WTC11 (cell line): ENCODE measurements at regions not wholly inside any gene's neighbourhood (a gene's known extent, or its start where the extent isn't known, plus 50 kb on each side); places are given as distances from the start of the nearest gene placed in this dataset.

Experiments used
- ATAC-seq: fragments of 200-7000 bp; cut with Tn5 transposase; 2 replicates; pipeline ENCODE4 v1.10.0; 2021; ENCODE audit warnings: mild to moderate bottlenecking, moderate library complexity
- CTCF ChIA-PET: fragments of 300-600 bp; sonication (Branson Sonifier 250); formaldehyde crosslinking; loops from one replicate; lab custom pipeline; 2021; ENCODE audit warnings: antibody characterized with exemption; lab: Charles Lee
- POLR2A ChIA-PET: fragments of 350-600 bp; sonication (Branson Sonifier 250); formaldehyde crosslinking; loops from one replicate; lab custom pipeline; 2021; ENCODE audit warnings: antibody characterized with exemption; lab: Charles Lee
- DNase-seq: peaks from one replicate; pipeline ENCODE4 v3.0.0; 2021; ENCODE audit warnings: low spot score
- H3K27ac Mint-ChIP-seq: 2 replicates; pipeline ENCODE4 v1.8.0; 2021; ENCODE audit warnings: mixed read lengths
- H3K27me3 Mint-ChIP-seq: 2 replicates; pipeline ENCODE4 v1.8.0; 2021; ENCODE audit warnings: low read depth, mild to moderate bottlenecking, moderate library complexity, mixed read lengths
- H3K36me3 Mint-ChIP-seq: 2 replicates; pipeline ENCODE4 v1.8.0; 2021; ENCODE audit warnings: mixed read lengths
- H3K4me1 Mint-ChIP-seq: 2 replicates; pipeline ENCODE4 v1.8.0; 2022; ENCODE audit warnings: mixed read lengths
- H3K4me3 Mint-ChIP-seq: 2 replicates; pipeline ENCODE4 v1.8.0; 2021; ENCODE audit warnings: mild to moderate bottlenecking, moderate library complexity, mixed read lengths
- H3K9me3 Mint-ChIP-seq: 2 replicates; pipeline ENCODE4 v1.8.0; 2021; ENCODE audit warnings: mixed read lengths
- ATF1 ChIP-seq: sonication (generic); formaldehyde crosslinking; IDR thresholded peaks from 2 replicates; pipeline ENCODE4 v1.8.1; 2023; ENCODE audit warnings: mild to moderate bottlenecking, moderate library complexity, missing genetic modification reagents
- ELF4 ChIP-seq: sonication (generic); formaldehyde crosslinking; IDR thresholded peaks from 2 replicates; pipeline ENCODE4 v1.8.1; 2022; ENCODE audit warnings: low read depth, mild to moderate bottlenecking, moderate library complexity, missing genetic modification reagents
- ETV6 ChIP-seq: sonication (generic); formaldehyde crosslinking; IDR thresholded peaks from 2 replicates; pipeline ENCODE4 v1.8.1; 2022; ENCODE audit warnings: mild to moderate bottlenecking, missing genetic modification reagents
- JAZF1 ChIP-seq: fragments of 250-450 bp; sonication (Bioruptor Pico); IDR thresholded peaks from 2 replicates; pipeline ENCODE4 v1.9.0; 2021; ENCODE audit warnings: moderate library complexity, mild to moderate bottlenecking, inconsistent platforms
- MYBL2 ChIP-seq: sonication (generic); formaldehyde crosslinking; IDR thresholded peaks from 2 replicates; pipeline ENCODE4 v1.8.1; 2023; ENCODE audit warnings: mild to moderate bottlenecking, moderate library complexity, missing genetic modification reagents
- NFE2L1 ChIP-seq: sonication (generic); formaldehyde crosslinking; IDR thresholded peaks from 2 replicates; pipeline ENCODE4 v1.8.1; 2023; ENCODE audit warnings: missing genetic modification reagents
- RELA ChIP-seq: sonication (generic); formaldehyde crosslinking; IDR thresholded peaks from 2 replicates; pipeline ENCODE4 v1.8.1; 2022; ENCODE audit warnings: missing genetic modification reagents, mild to moderate bottlenecking, borderline replicate concordance
- SOX15 ChIP-seq: fragments of 250-450 bp; sonication (Bioruptor Pico); IDR thresholded peaks from 2 replicates; pipeline ENCODE4 v1.9.0; 2021; ENCODE audit warnings: mild to moderate bottlenecking
- TEAD1 ChIP-seq: sonication (generic); formaldehyde crosslinking; IDR thresholded peaks from 2 replicates; pipeline ENCODE4 v1.8.0; 2022; ENCODE audit warnings: mild to moderate bottlenecking, missing genetic modification reagents
- TEAD4 ChIP-seq: sonication (generic); formaldehyde crosslinking; IDR thresholded peaks from 2 replicates; pipeline ENCODE4 v1.8.0; 2022; ENCODE audit warnings: mild to moderate bottlenecking, missing genetic modification reagents
- ZBTB21 ChIP-seq: sonication (generic); formaldehyde crosslinking; IDR thresholded peaks from 2 replicates; pipeline ENCODE4 v1.8.1; 2023; ENCODE audit warnings: mild to moderate bottlenecking, missing genetic modification reagents, borderline replicate concordance
- ZNF138 ChIP-seq: sonication (generic); formaldehyde crosslinking; conservative IDR thresholded peaks from 2 replicates; pipeline ENCODE4 v1.8.1; 2022; ENCODE audit warnings: mild to moderate bottlenecking, moderate library complexity, missing genetic modification reagents
- ZNF219 ChIP-seq: sonication (generic); formaldehyde crosslinking; IDR thresholded peaks from 2 replicates; pipeline ENCODE4 v1.8.0; 2023; ENCODE audit warnings: missing genetic modification reagents, mild to moderate bottlenecking, borderline replicate concordance
- ZNF396 ChIP-seq: fragments of 250-450 bp; sonication (Bioruptor Pico); IDR thresholded peaks from 2 replicates; pipeline ENCODE4 v1.8.0; 2021; ENCODE audit warnings: mild to moderate bottlenecking, moderate library complexity, borderline replicate concordance
- TF ChIP-seq, protein P1 (sequence below): sonication (generic); formaldehyde crosslinking; conservative IDR thresholded peaks from 2 replicates; pipeline ENCODE4 v1.8.1; 2022; ENCODE audit warnings: mild to moderate bottlenecking, missing genetic modification reagents
- TF ChIP-seq, protein P2 (sequence below): sonication (generic); formaldehyde crosslinking; IDR thresholded peaks from 2 replicates; pipeline ENCODE4 v1.8.1; 2022; ENCODE audit warnings: missing genetic modification reagents, borderline replicate concordance
- TF ChIP-seq, protein P3 (sequence below): sonication (generic); formaldehyde crosslinking; IDR thresholded peaks from 2 replicates; pipeline ENCODE4 v1.8.0; 2023; ENCODE audit warnings: mild to moderate bottlenecking, missing genetic modification reagents

DNA sequence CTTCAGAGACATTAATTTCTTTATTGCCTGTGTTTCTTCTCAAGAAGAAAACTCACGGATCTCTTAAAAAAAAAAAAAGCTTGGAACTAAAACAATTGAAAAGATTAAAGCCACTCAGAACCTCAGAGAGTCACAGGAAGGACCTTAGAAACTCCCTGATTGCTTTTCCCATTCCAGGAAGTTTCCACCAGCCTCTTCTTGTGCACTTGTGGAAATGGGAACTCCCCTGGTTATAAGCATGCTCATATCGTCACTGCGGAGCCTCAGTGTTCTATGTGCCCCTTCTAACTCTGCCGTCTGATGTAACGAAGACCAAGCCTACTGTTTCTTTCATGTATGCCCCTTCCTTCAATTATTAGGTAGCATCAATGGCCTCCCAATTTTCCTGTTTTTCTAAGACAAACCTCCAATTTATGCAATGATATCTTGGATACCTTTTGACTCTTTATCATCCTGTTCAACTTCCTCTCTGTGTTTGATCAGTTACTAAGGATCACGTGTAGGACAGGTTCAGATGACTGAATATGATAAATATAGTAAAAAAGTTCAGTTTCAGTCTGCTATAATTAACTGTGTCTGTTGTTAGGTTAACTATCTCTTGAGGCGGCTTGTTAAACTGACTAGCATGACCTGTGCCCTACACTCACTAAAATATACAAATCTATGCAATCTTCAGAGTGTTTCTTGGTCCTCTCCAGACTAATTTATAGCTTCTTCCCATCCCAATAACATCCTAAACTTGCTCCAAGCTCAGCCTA lies 593.7 kb upstream of the CHAC2 start:
- ATAC-seq: no peak

DNA sequence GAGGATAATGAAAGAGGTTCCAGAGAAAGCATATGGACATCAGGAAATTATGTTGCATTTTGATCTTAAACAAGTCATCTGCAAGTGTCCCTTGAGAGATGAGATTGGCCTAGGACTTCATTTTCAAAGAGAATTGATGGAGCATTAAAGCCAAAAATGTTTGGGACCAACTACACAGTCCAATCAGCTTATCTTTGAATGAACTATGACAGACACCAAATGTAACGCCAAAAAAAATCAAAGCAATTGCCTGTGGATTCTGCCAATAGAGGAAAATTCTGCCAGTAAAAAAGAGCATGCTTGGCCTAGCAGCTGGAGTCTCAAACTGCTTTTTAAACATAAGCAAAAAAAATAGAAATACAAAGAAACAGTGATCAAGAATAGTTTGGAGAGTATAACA lies 594.5 kb upstream of the CHAC2 start:
- Mint-ChIP-seq H3K4me3 (no peak overlapping the region), H3K27ac (no peak overlapping the region), H3K4me1 (no peaks in the 10 kb centered on the region), H3K9me3 (no peaks in the 10 kb centered on the region), H3K36me3 (no peaks in the 10 kb centered on the region), H3K27me3 (no peaks in the 10 kb centered on the region)
- POLR2A ChIA-PET: interaction anchor here (0.8 kb wide), 1 partner anchor 19 kb away, joined by 3 read pairs; no protein-coding TSS in a partner anchor
- TF ChIP-seq ZNF138 (no peak), TEAD4 (CRISPR knock-in tag) (no peak), ETV6 (no peak), ZNF396 (CRISPR knock-in tag) (no peak), ZNF219 (CRISPR knock-in tag) (no peak), ATF1 (CRISPR knock-in tag) (no peak), RELA (no peak), JAZF1 (CRISPR knock-in tag) (no peak), ELF4 (no peak)
- CTCF ChIA-PET: no interaction called here
- no peak for DNase-seq
- ATAC-seq: no peak

More for the DNA sequence above, 593.7 kb upstream of the CHAC2 start:
- Mint-ChIP-seq H3K36me3 (no peaks in the 10 kb centered on the region), H3K27ac (peak overlapping the region; percentile 1; the same call in 1 of the 2 replicates), H3K27me3 (no peaks in the 10 kb centered on the region), H3K4me3 (no peak overlapping the region), H3K9me3 (no peaks in the 10 kb centered on the region), H3K4me1 (no peaks in the 10 kb centered on the region)
- TF ChIP-seq, protein P1, sequence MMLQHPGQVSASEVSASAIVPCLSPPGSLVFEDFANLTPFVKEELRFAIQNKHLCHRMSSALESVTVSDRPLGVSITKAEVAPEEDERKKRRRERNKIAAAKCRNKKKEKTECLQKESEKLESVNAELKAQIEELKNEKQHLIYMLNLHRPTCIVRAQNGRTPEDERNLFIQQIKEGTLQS (CRISPR knock-in tag): no peak
- no peak for TF ChIP-seq NFE2L1 (CRISPR knock-in tag)
- TF ChIP-seq TEAD4 (CRISPR knock-in tag): no peak
- no peak for TF ChIP-seq TEAD1 (CRISPR knock-in tag)
- no peak for TF ChIP-seq MYBL2 (CRISPR knock-in tag)
- TF ChIP-seq ZBTB21 (CRISPR knock-in tag): no peak
- TF ChIP-seq SOX15 (CRISPR knock-in tag): no peak
- CTCF ChIA-PET: no interaction called here
- POLR2A ChIA-PET: no interaction called here
- no peak for DNase-seq

DNA sequence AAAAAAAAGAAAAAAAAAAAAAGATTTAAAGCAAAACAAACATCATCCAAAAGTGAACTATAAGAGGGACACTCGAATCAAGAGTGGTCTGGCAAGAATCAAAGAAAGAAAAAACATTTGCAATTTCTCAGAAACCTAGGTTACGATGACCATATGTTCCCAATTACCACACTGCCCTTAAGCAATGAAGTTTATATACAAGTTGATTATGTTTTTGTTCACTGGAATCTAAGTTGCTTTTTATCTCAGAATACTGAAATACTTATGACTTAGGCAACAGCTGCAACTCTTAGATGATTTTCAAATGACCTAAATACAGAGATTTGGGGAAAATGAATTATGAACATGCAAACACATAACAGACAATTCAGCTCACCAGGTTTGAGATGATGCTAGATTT lies 597.1 kb upstream of the CHAC2 start:
- Mint-ChIP-seq H3K27me3 (no peaks in the 10 kb centered on the region), H3K27ac (no peak overlapping the region)
- TF ChIP-seq, protein P2, sequence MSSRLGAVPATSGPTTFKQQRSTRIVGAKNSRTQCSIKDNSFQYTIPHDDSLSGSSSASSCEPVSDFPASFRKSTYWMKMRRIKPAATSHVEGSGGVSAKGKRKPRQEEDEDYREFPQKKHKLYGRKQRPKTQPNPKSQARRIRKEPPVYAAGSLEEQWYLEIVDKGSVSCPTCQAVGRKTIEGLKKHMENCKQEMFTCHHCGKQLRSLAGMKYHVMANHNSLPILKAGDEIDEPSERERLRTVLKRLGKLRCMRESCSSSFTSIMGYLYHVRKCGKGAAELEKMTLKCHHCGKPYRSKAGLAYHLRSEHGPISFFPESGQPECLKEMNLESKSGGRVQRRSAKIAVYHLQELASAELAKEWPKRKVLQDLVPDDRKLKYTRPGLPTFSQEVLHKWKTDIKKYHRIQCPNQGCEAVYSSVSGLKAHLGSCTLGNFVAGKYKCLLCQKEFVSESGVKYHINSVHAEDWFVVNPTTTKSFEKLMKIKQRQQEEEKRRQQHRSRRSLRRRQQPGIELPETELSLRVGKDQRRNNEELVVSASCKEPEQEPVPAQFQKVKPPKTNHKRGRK: no peak
- TF ChIP-seq, protein P3, sequence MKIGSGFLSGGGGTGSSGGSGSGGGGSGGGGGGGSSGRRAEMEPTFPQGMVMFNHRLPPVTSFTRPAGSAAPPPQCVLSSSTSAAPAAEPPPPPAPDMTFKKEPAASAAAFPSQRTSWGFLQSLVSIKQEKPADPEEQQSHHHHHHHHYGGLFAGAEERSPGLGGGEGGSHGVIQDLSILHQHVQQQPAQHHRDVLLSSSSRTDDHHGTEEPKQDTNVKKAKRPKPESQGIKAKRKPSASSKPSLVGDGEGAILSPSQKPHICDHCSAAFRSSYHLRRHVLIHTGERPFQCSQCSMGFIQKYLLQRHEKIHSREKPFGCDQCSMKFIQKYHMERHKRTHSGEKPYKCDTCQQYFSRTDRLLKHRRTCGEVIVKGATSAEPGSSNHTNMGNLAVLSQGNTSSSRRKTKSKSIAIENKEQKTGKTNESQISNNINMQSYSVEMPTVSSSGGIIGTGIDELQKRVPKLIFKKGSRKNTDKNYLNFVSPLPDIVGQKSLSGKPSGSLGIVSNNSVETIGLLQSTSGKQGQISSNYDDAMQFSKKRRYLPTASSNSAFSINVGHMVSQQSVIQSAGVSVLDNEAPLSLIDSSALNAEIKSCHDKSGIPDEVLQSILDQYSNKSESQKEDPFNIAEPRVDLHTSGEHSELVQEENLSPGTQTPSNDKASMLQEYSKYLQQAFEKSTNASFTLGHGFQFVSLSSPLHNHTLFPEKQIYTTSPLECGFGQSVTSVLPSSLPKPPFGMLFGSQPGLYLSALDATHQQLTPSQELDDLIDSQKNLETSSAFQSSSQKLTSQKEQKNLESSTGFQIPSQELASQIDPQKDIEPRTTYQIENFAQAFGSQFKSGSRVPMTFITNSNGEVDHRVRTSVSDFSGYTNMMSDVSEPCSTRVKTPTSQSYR: no peak
- no peak for TF ChIP-seq ETV6

More for the DNA sequence above, 597.1 kb upstream of the CHAC2 start:
- ChIA-PET POLR2A (no interaction called here), CTCF (no interaction called here)
- Mint-ChIP-seq H3K4me1 (no peaks in the 10 kb centered on the region), H3K36me3 (no peaks in the 10 kb centered on the region; the same call in 1 of the 2 replicates), H3K9me3 (no peaks in the 10 kb centered on the region), H3K4me3 (no peak overlapping the region)
- no peak for DNase-seq
- no peak for ATAC-seq
